Prostate gland (tissue), 2 donors: ENCODE measurements at regions not wholly inside any gene's neighbourhood (a gene's known extent, or its start where the extent isn't known, plus 50 kb on each side); places are given as distances from the start of the nearest gene placed in this dataset.

Experiments
- POLR2A ChIP-seq: fragments of 450-650 bp; IDR thresholded peaks from one replicate; pipeline ENCODE4 v1.6.1; 2016; ENCODE audit warnings: antibody characterized with exemption, mild to moderate bottlenecking
- TF ChIP-seq, protein P1 (sequence below), 4 experiments: fragments of 200-600 bp in 2 of 4; fragments of 450-650 bp in 2 of 4; sonication (generic) in 2 of 4; IDR thresholded peaks; 1 replicate in 3 of 4; 2 replicates in 1 of 4; pipeline ENCODE4 v1.5.1; 2016 to 2019; ENCODE audit warnings: antibody characterized with exemption in 4 of 4, mild to moderate bottlenecking in 2 of 4, moderate library complexity in 2 of 4

DNA sequence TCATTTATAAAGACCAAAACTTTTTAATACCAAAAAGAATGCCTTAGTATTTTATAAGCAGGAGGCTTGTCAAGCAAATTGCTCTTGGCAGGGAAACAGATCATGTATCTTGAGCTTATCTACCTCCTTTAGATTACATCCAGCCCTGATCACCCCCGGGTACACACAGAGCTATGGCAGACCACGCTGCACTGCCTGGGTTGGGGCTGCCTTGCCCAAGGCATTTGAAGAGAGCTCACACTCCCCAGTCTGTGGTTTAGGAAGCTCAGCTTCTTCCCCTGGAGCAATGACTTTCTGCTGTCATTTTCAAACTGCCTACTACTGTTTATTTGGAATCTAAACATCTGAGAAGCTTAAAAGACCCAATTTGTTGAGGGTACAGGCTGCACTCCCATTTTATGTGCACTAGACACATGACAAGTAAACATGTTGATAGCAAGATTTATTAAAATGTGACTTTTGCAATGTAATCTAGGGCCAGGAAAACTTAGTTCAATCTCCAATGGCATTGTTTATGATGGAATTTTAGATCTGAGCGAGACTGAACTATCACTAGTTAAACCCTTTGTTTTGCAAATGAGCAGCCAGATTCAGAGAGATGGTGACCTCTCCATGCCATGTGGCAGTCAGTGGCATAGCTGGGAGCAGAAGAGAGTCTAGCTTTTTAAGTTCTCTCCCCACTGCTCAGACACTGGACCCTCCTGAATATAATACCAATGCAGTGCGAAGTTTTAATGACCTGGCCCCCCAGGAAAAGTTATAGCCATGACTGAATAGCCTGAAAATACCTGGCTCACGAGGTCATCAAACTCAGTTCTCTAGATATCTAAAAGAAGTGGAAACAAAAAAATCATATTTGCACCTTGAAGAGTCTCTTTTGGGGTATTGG lies 214.9 kb downstream of the HLX start:
- TF ChIP-seq, protein P1, sequence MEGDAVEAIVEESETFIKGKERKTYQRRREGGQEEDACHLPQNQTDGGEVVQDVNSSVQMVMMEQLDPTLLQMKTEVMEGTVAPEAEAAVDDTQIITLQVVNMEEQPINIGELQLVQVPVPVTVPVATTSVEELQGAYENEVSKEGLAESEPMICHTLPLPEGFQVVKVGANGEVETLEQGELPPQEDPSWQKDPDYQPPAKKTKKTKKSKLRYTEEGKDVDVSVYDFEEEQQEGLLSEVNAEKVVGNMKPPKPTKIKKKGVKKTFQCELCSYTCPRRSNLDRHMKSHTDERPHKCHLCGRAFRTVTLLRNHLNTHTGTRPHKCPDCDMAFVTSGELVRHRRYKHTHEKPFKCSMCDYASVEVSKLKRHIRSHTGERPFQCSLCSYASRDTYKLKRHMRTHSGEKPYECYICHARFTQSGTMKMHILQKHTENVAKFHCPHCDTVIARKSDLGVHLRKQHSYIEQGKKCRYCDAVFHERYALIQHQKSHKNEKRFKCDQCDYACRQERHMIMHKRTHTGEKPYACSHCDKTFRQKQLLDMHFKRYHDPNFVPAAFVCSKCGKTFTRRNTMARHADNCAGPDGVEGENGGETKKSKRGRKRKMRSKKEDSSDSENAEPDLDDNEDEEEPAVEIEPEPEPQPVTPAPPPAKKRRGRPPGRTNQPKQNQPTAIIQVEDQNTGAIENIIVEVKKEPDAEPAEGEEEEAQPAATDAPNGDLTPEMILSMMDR (IDR thresholded peaks at IDR 0.05), result no peak
- TF ChIP-seq POLR2A, result no peak
